GM12878 (cell line): ENCODE measurements at regions not wholly inside any gene's neighbourhood (a gene's known extent, or its start where the extent isn't known, plus 50 kb on each side); places are given as distances from the start of the nearest gene placed in this dataset.

Experiments
- ATAC-seq: fragments of 200-7000 bp; cut with Tn5 transposase; 3 replicates; pipeline ENCODE4 v1.9.1; 2020; ENCODE audit warnings: mild to moderate bottlenecking, moderate library complexity
- BruUV-seq: library from RNA; stranded (reverse); fragments of 400-500 nt; replicated peaks from 2 replicates; lab custom pipeline; 2021; lab: Mats Ljungman, UMichigan
- CTCF ChIA-PET: fragments of 300-600 bp; sonication (Branson Sonifier 250); formaldehyde crosslinking; extraction: SDS; loops from one replicate; lab custom pipeline; 2021; ENCODE audit warnings: inconsistent platforms; lab: Yijun Ruan, JAX
- POLR2A ChIA-PET: fragments of 350-600 bp; formaldehyde crosslinking; extraction: SDS; loops from one replicate; lab custom pipeline; 2021; ENCODE audit warnings: inconsistent platforms; lab: Charles Lee
- RAD21 ChIA-PET: fragments of 300-600 bp; sonication (Branson Sonifier 250); formaldehyde crosslinking; loops from one replicate; lab custom pipeline; 2023; ENCODE audit warnings: antibody characterized with exemption; ENCODE audit not compliant: unreplicated experiment; lab: Charles Lee
- SMC1A ChIA-PET: fragments of 300-600 bp; sonication (Branson Sonifier 250); formaldehyde crosslinking; loops from one replicate; lab custom pipeline; 2023; ENCODE audit not compliant: unreplicated experiment, uncharacterized antibody; lab: Charles Lee
- DNase-seq: peaks from one replicate; pipeline ENCODE4 v3.0.0-alpha.2; 2011; ENCODE audit warnings: low read depth, low spot score
- FAIRE-seq: peaks from 3 replicates; lab custom pipeline; 2011; peaks lifted over from hg19 to GRCh38; lab: Jason Lieb, UNC
- H2AFZ ChIP-seq: 2 replicates; pipeline ENCODE4 v1.6.0; 2011; ENCODE audit warnings: low read depth, low read length, control low read depth; ENCODE audit not compliant: control insufficient read depth
- H3K27ac ChIP-seq: 2 replicates; pipeline ENCODE4 v1.5.1; 2011; ENCODE audit warnings: control low read depth; ENCODE audit not compliant: control insufficient read depth, insufficient read depth
- H3K27me3 ChIP-seq, 2 experiments: replicated peaks in 1 of 2; 2 replicates each; pipeline versions ENCODE4 v1.6.0 to v1.6.1; 2011; ENCODE audit warnings: low read length in 1 of 2; ENCODE audit not compliant: control insufficient read depth in 2 of 2, insufficient read depth in 2 of 2
- H3K36me3 ChIP-seq, 2 experiments: 2 replicates each; pipeline ENCODE4 v1.5.1; 2011; ENCODE audit warnings: low read length in 1 of 2; ENCODE audit not compliant: control insufficient read depth in 2 of 2, insufficient read depth in 2 of 2
- H3K4me1 ChIP-seq: 2 replicates; pipeline ENCODE4 v1.6.1; 2011; ENCODE audit warnings: mild to moderate bottlenecking, low read length, moderate library complexity, mixed read lengths; ENCODE audit not compliant: control insufficient read depth, insufficient read depth
- H3K4me2 ChIP-seq: 2 replicates; pipeline ENCODE4 v1.6.0; 2011; ENCODE audit warnings: control low read depth; ENCODE audit not compliant: control insufficient read depth, insufficient read depth
- H3K4me3 ChIP-seq: fragments of 200-600 bp; sonication (generic); 2 replicates; pipeline ENCODE4 v1.5.1; 2016
- H3K79me2 ChIP-seq: 2 replicates; pipeline ENCODE4 v1.6.0; 2011; ENCODE audit warnings: low read length; ENCODE audit not compliant: control insufficient read depth, insufficient read depth
- H3K9ac ChIP-seq: 2 replicates; pipeline ENCODE4 v1.8.0; 2011; ENCODE audit warnings: low read length, control low read depth, mixed read lengths; ENCODE audit not compliant: control insufficient read depth, insufficient read depth
- H3K9me3 ChIP-seq: replicated peaks from 3 replicates; pipeline ENCODE4 v1.5.1; 2011; ENCODE audit warnings: mild to moderate bottlenecking, low read length; ENCODE audit not compliant: control insufficient read depth, insufficient read depth
- H4K20me1 ChIP-seq: 2 replicates; pipeline ENCODE4 v1.6.0; 2011; ENCODE audit not compliant: control insufficient read depth, insufficient read depth
- BMI1 ChIP-seq: fragments of 450-650 bp; IDR thresholded peaks from 2 replicates; pipeline ENCODE4 v1.6.1; 2016; ENCODE audit warnings: mild to moderate bottlenecking, moderate library complexity, borderline replicate concordance
- CBX5 ChIP-seq: sonication (generic); IDR thresholded peaks from 2 replicates; pipeline ENCODE4 v1.6.1; 2016; ENCODE audit warnings: low read depth, moderate library complexity, mild to moderate bottlenecking, inconsistent platforms
- CHD2 ChIP-seq: IDR thresholded peaks from 2 replicates; pipeline ENCODE4 v1.6.1; 2011; ENCODE audit warnings: low read depth, low read length, improper control_type of control experiment, borderline replicate concordance
- E4F1 ChIP-seq: fragments of 450-650 bp; IDR thresholded peaks from 2 replicates; pipeline ENCODE4 v1.6.1; 2018; ENCODE audit warnings: borderline replicate concordance, mild to moderate bottlenecking; ENCODE audit not compliant: partially characterized antibody
- JUND ChIP-seq: IDR thresholded peaks from 2 replicates; pipeline ENCODE4 v1.6.1; 2012; ENCODE audit warnings: low read depth, mild to moderate bottlenecking, low read length, improper control_type of control experiment, moderate library complexity
- KAT2A ChIP-seq: conservative IDR thresholded peaks from 2 replicates; pipeline ENCODE4 v1.6.1; 2011; ENCODE audit warnings: low read depth, low read length; ENCODE audit not compliant: control insufficient read depth
- KDM1A ChIP-seq: fragments of 200-600 bp; sonication (generic); IDR thresholded peaks from 2 replicates; pipeline ENCODE4 v1.6.1; 2016; ENCODE audit warnings: borderline replicate concordance
- KLF5 ChIP-seq: fragments of 450-650 bp; IDR thresholded peaks from 2 replicates; pipeline ENCODE4 v1.6.1; 2014; ENCODE audit warnings: mild to moderate bottlenecking; ENCODE audit not compliant: partially characterized antibody
- POU2F2 ChIP-seq: IDR thresholded peaks from 3 replicates; pipeline ENCODE4 v1.6.1; 2011; ENCODE audit warnings: low read depth, mild to moderate bottlenecking, low read length, borderline replicate concordance
- RCOR1 ChIP-seq: conservative IDR thresholded peaks from 2 replicates; pipeline ENCODE4 v1.6.1; 2012; ENCODE audit warnings: low read depth, low read length, improper control_type of control experiment
- RELA ChIP-seq: fragments of 450-650 bp; IDR thresholded peaks from 2 replicates; pipeline ENCODE4 v1.8.0; 2014; ENCODE audit warnings: borderline replicate concordance; ENCODE audit not compliant: partially characterized antibody
- RUNX3 ChIP-seq: IDR thresholded peaks from 2 replicates; pipeline ENCODE4 v1.6.1; 2012; ENCODE audit warnings: low read length, inconsistent platforms
- in situ Hi-C: fragments of 300-500 bp; cut with MboI; formaldehyde crosslinking; loops from 9 replicates; pipeline ENCODE4 v1.14.3; 2018; ENCODE audit warnings: mixed read lengths
- intact Hi-C: fragments of 100-400 bp; cut with micrococcal nuclease; formaldehyde crosslinking; loops from one replicate; pipeline ENCODE4 v1.14.2; 2022; ENCODE audit not compliant: unreplicated experiment
- TF ChIP-seq, protein P1 (sequence below): IDR thresholded peaks from 2 replicates; pipeline ENCODE4 v1.6.1; 2011; ENCODE audit warnings: borderline replicate concordance, low read depth, mild to moderate bottlenecking, moderate library complexity, low read length; ENCODE audit not compliant: insufficient read depth, poor library complexity, severe bottlenecking
- TF ChIP-seq, protein P2 (sequence below): IDR thresholded peaks from 2 replicates; pipeline ENCODE4 v1.6.1; 2012; ENCODE audit warnings: mild to moderate bottlenecking, low read depth, low read length

DNA sequence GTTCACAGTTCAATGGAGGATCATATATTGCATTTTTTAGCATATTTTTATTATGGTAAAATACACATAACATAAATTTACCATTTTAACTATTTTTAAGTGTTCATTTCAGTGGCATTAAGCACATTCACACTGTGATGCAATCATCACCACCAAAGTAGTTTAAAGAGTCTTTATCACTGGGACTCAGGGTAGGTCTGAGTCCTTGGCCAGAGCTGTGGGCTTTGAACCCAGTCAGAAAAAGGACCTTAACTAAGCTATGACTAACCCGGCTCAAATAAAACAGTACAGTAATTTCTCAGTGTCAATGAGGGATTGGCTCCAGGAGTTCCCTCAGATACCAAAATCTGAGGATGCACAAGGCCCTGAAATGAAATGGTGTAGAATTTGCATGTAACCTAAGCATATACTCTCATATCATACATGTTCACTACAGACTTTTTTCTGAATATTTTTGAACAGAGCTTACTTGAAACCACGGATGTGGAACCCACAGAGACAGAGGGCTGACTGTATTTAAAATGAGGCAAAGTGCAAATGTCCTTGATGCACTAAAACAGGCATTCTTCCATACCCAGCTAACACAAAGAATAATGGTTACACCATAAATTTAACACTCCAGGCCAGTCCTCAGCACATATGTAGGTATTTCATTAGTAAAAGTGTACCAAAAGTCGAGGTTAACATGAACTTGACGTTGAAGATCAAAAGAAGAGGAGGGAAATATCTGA, 246.2 kb downstream of the LNPK start (continued):
- TF ChIP-seq, protein P1, sequence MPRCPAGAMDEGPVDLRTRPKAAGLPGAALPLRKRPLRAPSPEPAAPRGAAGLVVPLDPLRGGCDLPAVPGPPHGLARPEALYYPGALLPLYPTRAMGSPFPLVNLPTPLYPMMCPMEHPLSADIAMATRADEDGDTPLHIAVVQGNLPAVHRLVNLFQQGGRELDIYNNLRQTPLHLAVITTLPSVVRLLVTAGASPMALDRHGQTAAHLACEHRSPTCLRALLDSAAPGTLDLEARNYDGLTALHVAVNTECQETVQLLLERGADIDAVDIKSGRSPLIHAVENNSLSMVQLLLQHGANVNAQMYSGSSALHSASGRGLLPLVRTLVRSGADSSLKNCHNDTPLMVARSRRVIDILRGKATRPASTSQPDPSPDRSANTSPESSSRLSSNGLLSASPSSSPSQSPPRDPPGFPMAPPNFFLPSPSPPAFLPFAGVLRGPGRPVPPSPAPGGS: no peak
- no peak for TF ChIP-seq RCOR1

GRCh38 chr2:175755169-175755568, 246.9 kb downstream of the LNPK start:
- TF ChIP-seq CBX5 (no peak), CHD2 (no peak), RELA (no peak), BMI1 (no peak), POU2F2 (no peak), KAT2A (no peak), KDM1A (no peak), JUND (no peak), KLF5 (no peak), E4F1 (no peak), RUNX3 (no peak)
- TF ChIP-seq, protein P2, sequence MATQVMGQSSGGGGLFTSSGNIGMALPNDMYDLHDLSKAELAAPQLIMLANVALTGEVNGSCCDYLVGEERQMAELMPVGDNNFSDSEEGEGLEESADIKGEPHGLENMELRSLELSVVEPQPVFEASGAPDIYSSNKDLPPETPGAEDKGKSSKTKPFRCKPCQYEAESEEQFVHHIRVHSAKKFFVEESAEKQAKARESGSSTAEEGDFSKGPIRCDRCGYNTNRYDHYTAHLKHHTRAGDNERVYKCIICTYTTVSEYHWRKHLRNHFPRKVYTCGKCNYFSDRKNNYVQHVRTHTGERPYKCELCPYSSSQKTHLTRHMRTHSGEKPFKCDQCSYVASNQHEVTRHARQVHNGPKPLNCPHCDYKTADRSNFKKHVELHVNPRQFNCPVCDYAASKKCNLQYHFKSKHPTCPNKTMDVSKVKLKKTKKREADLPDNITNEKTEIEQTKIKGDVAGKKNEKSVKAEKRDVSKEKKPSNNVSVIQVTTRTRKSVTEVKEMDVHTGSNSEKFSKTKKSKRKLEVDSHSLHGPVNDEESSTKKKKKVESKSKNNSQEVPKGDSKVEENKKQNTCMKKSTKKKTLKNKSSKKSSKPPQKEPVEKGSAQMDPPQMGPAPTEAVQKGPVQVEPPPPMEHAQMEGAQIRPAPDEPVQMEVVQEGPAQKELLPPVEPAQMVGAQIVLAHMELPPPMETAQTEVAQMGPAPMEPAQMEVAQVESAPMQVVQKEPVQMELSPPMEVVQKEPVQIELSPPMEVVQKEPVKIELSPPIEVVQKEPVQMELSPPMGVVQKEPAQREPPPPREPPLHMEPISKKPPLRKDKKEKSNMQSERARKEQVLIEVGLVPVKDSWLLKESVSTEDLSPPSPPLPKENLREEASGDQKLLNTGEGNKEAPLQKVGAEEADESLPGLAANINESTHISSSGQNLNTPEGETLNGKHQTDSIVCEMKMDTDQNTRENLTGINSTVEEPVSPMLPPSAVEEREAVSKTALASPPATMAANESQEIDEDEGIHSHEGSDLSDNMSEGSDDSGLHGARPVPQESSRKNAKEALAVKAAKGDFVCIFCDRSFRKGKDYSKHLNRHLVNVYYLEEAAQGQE: no peak
- no peaks in the 10 kb centered on the region for H3K27me3 ChIP-seq
- no peaks in the 10 kb centered on the region for H3K4me1 ChIP-seq
- no peak overlapping the region for H2AFZ ChIP-seq
- FAIRE-seq (no peak), ATAC-seq (no peak), DNase-seq (no peak)
- H3K9ac ChIP-seq: no peak overlapping the region
- no peak overlapping the region for H3K27ac ChIP-seq
- in situ Hi-C loops: no loop called here
- no peak overlapping the region for H3K4me2 ChIP-seq
- SMC1A ChIA-PET: interaction anchor here (1.0 kb wide), 1 partner anchor 66 kb away, joined by 3 read pairs; no protein-coding TSS in a partner anchor
- H3K9me3 ChIP-seq: no peaks in the 10 kb centered on the region
- no TSS peak for BruUV-seq
- no peaks in the 10 kb centered on the region for H4K20me1 ChIP-seq
- no peaks in the 10 kb centered on the region for H3K79me2 ChIP-seq
- CTCF ChIA-PET: no interaction called here
- RAD21 ChIA-PET: no interaction called here
- no peak overlapping the region for H3K4me3 ChIP-seq
- intact Hi-C loops: no loop called here
- no peaks in the 10 kb centered on the region for H3K36me3 ChIP-seq
- POLR2A ChIA-PET: no interaction called here
